A673 (cell line): ENCODE measurements at regions not wholly inside any gene's neighbourhood (a gene's known extent, or its start where the extent isn't known, plus 50 kb on each side); places are given as distances from the start of the nearest gene placed in this dataset.

Experiments
- BruUV-seq: library from RNA; stranded (reverse); fragments of 400-500 nt; replicated peaks from 2 replicates; lab custom pipeline; 2021; lab: Mats Ljungman, UMichigan
- CTCF ChIA-PET: fragments of 300-600 bp; sonication (Branson Sonifier 250); formaldehyde crosslinking; loops from one replicate; lab custom pipeline; 2022; ENCODE audit warnings: antibody characterized with exemption; lab: Charles Lee
- POLR2A ChIA-PET: fragments of 300-600 bp; sonication (Branson Sonifier 250); formaldehyde crosslinking; loops from one replicate; lab custom pipeline; 2022; ENCODE audit warnings: antibody characterized with exemption; ENCODE audit not compliant: low non-redundant PET; lab: Charles Lee
- DNase-seq: peaks from one replicate; pipeline ENCODE4 v3.0.0-alpha.2; 2015; ENCODE audit warnings: low spot score
- H3K27ac ChIP-seq: fragments of 200-600 bp; sonication (generic); 2 replicates; pipeline ENCODE4 v1.5.1; 2016; ENCODE audit warnings: mixed run types, low read depth, mild to moderate bottlenecking, mixed read lengths, antibody characterized with exemption, low read length; ENCODE audit not compliant: poor library complexity, severe bottlenecking
- H3K27me3 ChIP-seq: fragments of 200-600 bp; sonication (generic); replicated peaks from 2 replicates; pipeline ENCODE4 v1.6.1; 2017; ENCODE audit warnings: mixed run types, low read depth, mild to moderate bottlenecking, mixed read lengths, antibody characterized with exemption, low read length; ENCODE audit not compliant: insufficient read depth, poor library complexity
- H3K36me3 ChIP-seq: fragments of 200-600 bp; sonication (generic); 2 replicates; pipeline ENCODE4 v1.6.1; 2016; ENCODE audit warnings: mixed run types, mild to moderate bottlenecking, mixed read lengths, antibody characterized with exemption, low read length; ENCODE audit not compliant: insufficient read depth, poor library complexity, severe bottlenecking
- H3K4me1 ChIP-seq: fragments of 200-600 bp; sonication (generic); 2 replicates; pipeline ENCODE4 v1.6.1; 2017; ENCODE audit warnings: mixed run types, mild to moderate bottlenecking, mixed read lengths, antibody characterized with exemption, low read length; ENCODE audit not compliant: insufficient read depth, poor library complexity, severe bottlenecking
- H3K4me3 ChIP-seq: fragments of 200-600 bp; sonication (generic); 2 replicates; pipeline ENCODE4 v1.5.1; 2016; ENCODE audit warnings: low read depth, mixed run types, mild to moderate bottlenecking, mixed read lengths, low read length; ENCODE audit not compliant: poor library complexity, severe bottlenecking
- H3K9me3 ChIP-seq: fragments of 200-600 bp; sonication (generic); 2 replicates; pipeline ENCODE4 v1.6.1; 2016; ENCODE audit warnings: mixed run types, low read depth, mild to moderate bottlenecking, mixed read lengths, antibody characterized with exemption, low read length; ENCODE audit not compliant: poor library complexity, severe bottlenecking
- EZH2 ChIP-seq: fragments of 200-600 bp; sonication (generic); IDR thresholded peaks from 2 replicates; pipeline ENCODE4 v1.6.1; 2017; ENCODE audit warnings: borderline replicate concordance, low read depth, mild to moderate bottlenecking, mixed read lengths, antibody characterized with exemption, low read length; ENCODE audit not compliant: poor library complexity, severe bottlenecking
- intact Hi-C: fragments of 100-400 bp; cut with micrococcal nuclease; formaldehyde crosslinking; loops from one replicate; pipeline ENCODE4 v1.10.0; 2022; ENCODE audit not compliant: unreplicated experiment
- TF ChIP-seq, protein P1 (sequence below): fragments of 300-800, 200-600 bp; sonication (generic); conservative IDR thresholded peaks from 2 replicates; pipeline ENCODE4 v1.5.1; 2017; ENCODE audit warnings: low read depth, mild to moderate bottlenecking, antibody characterized with exemption, low read length, moderate library complexity, mixed read lengths

DNA sequence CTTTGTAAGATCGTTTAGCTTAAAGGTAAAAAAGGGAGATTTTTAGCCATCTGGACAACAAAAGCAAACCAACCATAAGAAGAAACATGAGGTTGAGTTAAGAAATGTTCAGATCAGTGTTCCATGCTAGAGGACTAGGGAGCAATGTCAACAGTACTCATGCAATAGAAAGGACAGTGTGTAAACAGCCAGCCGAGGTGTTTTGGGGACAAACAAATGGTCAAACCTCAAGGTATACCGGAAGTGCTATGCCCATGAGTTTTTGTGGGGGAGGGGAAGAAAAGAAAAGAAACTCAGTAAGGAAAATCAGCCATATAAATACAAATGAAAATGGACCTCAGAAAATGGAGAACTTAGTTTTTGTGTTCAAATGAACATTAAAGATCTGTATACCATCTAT lies 289.5 kb upstream of the GRM7 start:
- no peaks in the 10 kb centered on the region for H3K9me3 ChIP-seq
- DNase-seq = no peak
- no peaks in the 10 kb centered on the region for H3K27me3 ChIP-seq
- ChIA-PET POLR2A (no interaction called here), CTCF (no interaction called here)
- no peaks in the 10 kb centered on the region for H3K4me1 ChIP-seq
- BruUV-seq = no TSS peak
- TF ChIP-seq EZH2 = no peak
- TF ChIP-seq, protein P1, sequence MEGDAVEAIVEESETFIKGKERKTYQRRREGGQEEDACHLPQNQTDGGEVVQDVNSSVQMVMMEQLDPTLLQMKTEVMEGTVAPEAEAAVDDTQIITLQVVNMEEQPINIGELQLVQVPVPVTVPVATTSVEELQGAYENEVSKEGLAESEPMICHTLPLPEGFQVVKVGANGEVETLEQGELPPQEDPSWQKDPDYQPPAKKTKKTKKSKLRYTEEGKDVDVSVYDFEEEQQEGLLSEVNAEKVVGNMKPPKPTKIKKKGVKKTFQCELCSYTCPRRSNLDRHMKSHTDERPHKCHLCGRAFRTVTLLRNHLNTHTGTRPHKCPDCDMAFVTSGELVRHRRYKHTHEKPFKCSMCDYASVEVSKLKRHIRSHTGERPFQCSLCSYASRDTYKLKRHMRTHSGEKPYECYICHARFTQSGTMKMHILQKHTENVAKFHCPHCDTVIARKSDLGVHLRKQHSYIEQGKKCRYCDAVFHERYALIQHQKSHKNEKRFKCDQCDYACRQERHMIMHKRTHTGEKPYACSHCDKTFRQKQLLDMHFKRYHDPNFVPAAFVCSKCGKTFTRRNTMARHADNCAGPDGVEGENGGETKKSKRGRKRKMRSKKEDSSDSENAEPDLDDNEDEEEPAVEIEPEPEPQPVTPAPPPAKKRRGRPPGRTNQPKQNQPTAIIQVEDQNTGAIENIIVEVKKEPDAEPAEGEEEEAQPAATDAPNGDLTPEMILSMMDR = no peak
- H3K36me3 ChIP-seq = no peaks in the 10 kb centered on the region
- no peak overlapping the region for H3K4me3 ChIP-seq
- no peak overlapping the region for H3K27ac ChIP-seq
- intact Hi-C loops = no loop called here

DNA sequence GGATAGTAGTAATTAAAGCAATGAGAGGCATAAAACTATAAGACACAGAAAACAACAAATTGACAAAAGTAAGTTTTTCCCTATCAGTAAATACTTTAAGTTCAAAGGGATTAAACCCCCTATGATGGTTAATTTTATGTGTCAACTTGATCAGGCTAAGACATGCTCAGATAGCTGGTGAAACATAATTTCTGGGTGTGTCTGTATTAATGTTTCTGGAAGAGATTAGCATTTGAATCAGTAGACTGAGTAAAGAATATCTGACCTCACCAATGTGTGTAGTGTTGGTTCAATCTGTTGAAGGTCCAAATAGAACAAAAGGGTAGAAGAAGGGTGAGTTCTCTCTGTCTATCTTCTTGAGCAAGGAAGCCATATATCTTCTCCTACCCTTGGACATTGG lies 283.3 kb upstream of the GRM7 start:
- ChIA-PET CTCF (no interaction called here), POLR2A (no interaction called here)
- Histone ChIP-seq H3K36me3 (no peaks in the 10 kb centered on the region), H3K4me1 (no peaks in the 10 kb centered on the region), H3K27me3 (no peaks in the 10 kb centered on the region), H3K4me3 (no peak overlapping the region), H3K27ac (no peak overlapping the region), H3K9me3 (no peaks in the 10 kb centered on the region)
- BruUV-seq = no TSS peak
- DNase-seq = no peak
- TF ChIP-seq EZH2 = no peak
- TF ChIP-seq, protein P1 = no peak
- intact Hi-C loops = no loop called here

DNA sequence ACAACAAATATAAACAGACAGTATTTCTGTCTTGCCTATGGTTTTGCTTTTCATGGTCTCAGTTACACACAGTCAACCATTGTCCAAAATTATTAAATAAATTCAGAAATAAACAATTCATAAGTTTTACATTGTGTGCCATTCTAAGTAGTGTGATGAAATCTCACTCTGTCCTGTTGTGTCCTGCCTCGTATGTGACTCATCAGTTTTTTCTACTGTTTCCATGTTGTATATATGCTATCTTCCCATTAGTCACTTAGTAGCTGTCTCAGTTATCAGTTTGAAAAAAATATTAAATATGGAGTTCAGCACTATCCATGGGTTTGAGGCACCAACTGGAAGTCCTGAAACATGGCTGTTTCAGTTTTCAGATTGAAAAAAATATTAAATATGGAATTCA lies 282.4 kb upstream of the GRM7 start:
- CTCF ChIA-PET = no interaction called here
- TF ChIP-seq, protein P1 = no peak
- no peak for TF ChIP-seq EZH2

More for the DNA sequence above, 282.4 kb upstream of the GRM7 start:
- no peak overlapping the region for H3K27ac ChIP-seq
- no peaks in the 10 kb centered on the region for H3K9me3 ChIP-seq
- H3K27me3 ChIP-seq = no peaks in the 10 kb centered on the region
- no TSS peak for BruUV-seq
- no peaks in the 10 kb centered on the region for H3K36me3 ChIP-seq
- no peak overlapping the region for H3K4me3 ChIP-seq
- intact Hi-C loops = no loop called here
- DNase-seq = no peak
- no peaks in the 10 kb centered on the region for H3K4me1 ChIP-seq
- POLR2A ChIA-PET = no interaction called here
